Stimulated activated CD8-positive, alpha-beta memory T cell treated with anti-CD3 and anti-CD28 coated beads, Interleukin-12 subunit alpha, Interleukin-12 subunit beta, amount 100 ng/mL, for 4 hours (primary cell): ENCODE measurements at regions not wholly inside any gene's neighbourhood (a gene's known extent, or its start where the extent isn't known, plus 50 kb on each side); places are given as distances from the start of the nearest gene placed in this dataset.

Source experiments
- DNase-seq: peaks from one replicate; pipeline ENCODE4 v3.0.0-alpha.2; 2020; ENCODE audit warnings: low read depth

- DNase-seq: no peak
These were observed 168.2 kb upstream of the PPARGC1A start for GRCh38 chr4:24057915-24058559.

GRCh38 chr4:24056289-24056688, 166.4 kb upstream of the PPARGC1A start:
- no peak for DNase-seq

- no peak for DNase-seq
These were observed 165.8 kb upstream of the PPARGC1A start for GRCh38 chr4:24055623-24056022.

GRCh38 chr4:24054910-24055309, 165.1 kb upstream of the PPARGC1A start:
- no peak for DNase-seq

GRCh38 chr4:24053934-24054333, 164.1 kb upstream of the PPARGC1A start:
- no peak for DNase-seq

GRCh38 chr4:24044610-24045589, 155.1 kb upstream of the PPARGC1A start:
- no peak for DNase-seq

GRCh38 chr4:24042094-24042493, 152.2 kb upstream of the PPARGC1A start:
- DNase-seq: no peak

- no peak for DNase-seq
These were observed 151.0 kb upstream of the PPARGC1A start for GRCh38 chr4:24040811-24041210.

GRCh38 chr4:24033626-24034025, 143.8 kb upstream of the PPARGC1A start:
- DNase-seq: no peak

- DNase-seq: no peak
These were observed 142.6 kb upstream of the PPARGC1A start for GRCh38 chr4:24032371-24032989.

GRCh38 chr4:24026596-24026995, 136.7 kb upstream of the PPARGC1A start:
- DNase-seq: no peak

GRCh38 chr4:24024605-24025004, 134.8 kb upstream of the PPARGC1A start:
- DNase-seq: no peak

GRCh38 chr4:24024157-24024556, 134.3 kb upstream of the PPARGC1A start:
- DNase-seq: no peak

- DNase-seq: no peak
These were observed 125.9 kb upstream of the PPARGC1A start for GRCh38 chr4:24015782-24016181.

- no peak for DNase-seq
These were observed 124.0 kb upstream of the PPARGC1A start for GRCh38 chr4:24013668-24014422.

- no peak for DNase-seq
These were observed 121.1 kb upstream of the PPARGC1A start for GRCh38 chr4:24010994-24011393.

- DNase-seq: no peak
These were observed 120.7 kb upstream of the PPARGC1A start for GRCh38 chr4:24010573-24010972.

- no peak for DNase-seq
These were observed 118.0 kb upstream of the PPARGC1A start for GRCh38 chr4:24007860-24008261.

GRCh38 chr4:24006269-24006668, 116.4 kb upstream of the PPARGC1A start:
- no peak for DNase-seq

GRCh38 chr4:24003926-24004325, 114.1 kb upstream of the PPARGC1A start:
- DNase-seq: no peak

- no peak for DNase-seq
These were observed 113.6 kb upstream of the PPARGC1A start for GRCh38 chr4:24003496-24003895.

GRCh38 chr4:24002330-24002966, 112.6 kb upstream of the PPARGC1A start:
- no peak for DNase-seq
